HCT116 (cell line): ENCODE measurements at regions not wholly inside any gene's neighbourhood (a gene's known extent, or its start where the extent isn't known, plus 50 kb on each side); places are given as distances from the start of the nearest gene placed in this dataset.

Experiments
- ELF1 ChIP-seq: IDR thresholded peaks from 2 replicates; pipeline ENCODE4 v1.6.1; 2012; ENCODE audit warnings: low read depth, borderline replicate concordance
- MAX ChIP-seq: IDR thresholded peaks from 2 replicates; pipeline ENCODE4 v1.6.1; 2012
- ZFX ChIP-seq: fragments of 450-650 bp; IDR thresholded peaks from 2 replicates; pipeline ENCODE4 v1.6.1; 2017
- TF ChIP-seq, protein P1 (sequence below), 3 experiments: fragments of 200-600 bp in 1 of 3; sonication (generic) in 1 of 3; IDR thresholded peaks in 2 of 3; conservative IDR thresholded peaks in 1 of 3; 2 replicates each; pipeline ENCODE4 v1.5.1; 2012 to 2017; ENCODE audit warnings: low read depth in 2 of 3, low read length in 2 of 3, antibody characterized with exemption in 1 of 3, borderline replicate concordance in 1 of 3, control low read depth in 1 of 3, mild to moderate bottlenecking in 1 of 3, mixed read lengths in 1 of 3, mixed run types in 1 of 3, moderate library complexity in 1 of 3; ENCODE audit not compliant: insufficient read depth in 1 of 3

- no peak for TF ChIP-seq MAX
- TF ChIP-seq, protein P1, sequence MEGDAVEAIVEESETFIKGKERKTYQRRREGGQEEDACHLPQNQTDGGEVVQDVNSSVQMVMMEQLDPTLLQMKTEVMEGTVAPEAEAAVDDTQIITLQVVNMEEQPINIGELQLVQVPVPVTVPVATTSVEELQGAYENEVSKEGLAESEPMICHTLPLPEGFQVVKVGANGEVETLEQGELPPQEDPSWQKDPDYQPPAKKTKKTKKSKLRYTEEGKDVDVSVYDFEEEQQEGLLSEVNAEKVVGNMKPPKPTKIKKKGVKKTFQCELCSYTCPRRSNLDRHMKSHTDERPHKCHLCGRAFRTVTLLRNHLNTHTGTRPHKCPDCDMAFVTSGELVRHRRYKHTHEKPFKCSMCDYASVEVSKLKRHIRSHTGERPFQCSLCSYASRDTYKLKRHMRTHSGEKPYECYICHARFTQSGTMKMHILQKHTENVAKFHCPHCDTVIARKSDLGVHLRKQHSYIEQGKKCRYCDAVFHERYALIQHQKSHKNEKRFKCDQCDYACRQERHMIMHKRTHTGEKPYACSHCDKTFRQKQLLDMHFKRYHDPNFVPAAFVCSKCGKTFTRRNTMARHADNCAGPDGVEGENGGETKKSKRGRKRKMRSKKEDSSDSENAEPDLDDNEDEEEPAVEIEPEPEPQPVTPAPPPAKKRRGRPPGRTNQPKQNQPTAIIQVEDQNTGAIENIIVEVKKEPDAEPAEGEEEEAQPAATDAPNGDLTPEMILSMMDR (IDR thresholded peaks at IDR 0.05 in 2 of 3, conservative IDR thresholded peaks at IDR 0.05 in 1 of 3; ENCODE audit: borderline replicate concordance in 1 of 3, insufficient read depth in 1 of 3, low read depth in 2 of 3, low read length in 2 of 3), result no peak
- TF ChIP-seq ZFX, result no peak
- TF ChIP-seq ELF1, result no peak
These were observed 60.1 kb upstream of the SKOR2 start for GRCh38 chr18:47311585-47311984.
